CD4-positive, alpha-beta T cell treated with Interferon gamma for 1 hour (primary cell): ENCODE measurements at regions not wholly inside any gene's neighbourhood (a gene's known extent, or its start where the extent isn't known, plus 50 kb on each side); places are given as distances from the start of the nearest gene placed in this dataset.

ENCODE experiments used
- DNase-seq: peaks from one replicate; pipeline ENCODE4 v3.0.0-alpha.2; 2020

DNA sequence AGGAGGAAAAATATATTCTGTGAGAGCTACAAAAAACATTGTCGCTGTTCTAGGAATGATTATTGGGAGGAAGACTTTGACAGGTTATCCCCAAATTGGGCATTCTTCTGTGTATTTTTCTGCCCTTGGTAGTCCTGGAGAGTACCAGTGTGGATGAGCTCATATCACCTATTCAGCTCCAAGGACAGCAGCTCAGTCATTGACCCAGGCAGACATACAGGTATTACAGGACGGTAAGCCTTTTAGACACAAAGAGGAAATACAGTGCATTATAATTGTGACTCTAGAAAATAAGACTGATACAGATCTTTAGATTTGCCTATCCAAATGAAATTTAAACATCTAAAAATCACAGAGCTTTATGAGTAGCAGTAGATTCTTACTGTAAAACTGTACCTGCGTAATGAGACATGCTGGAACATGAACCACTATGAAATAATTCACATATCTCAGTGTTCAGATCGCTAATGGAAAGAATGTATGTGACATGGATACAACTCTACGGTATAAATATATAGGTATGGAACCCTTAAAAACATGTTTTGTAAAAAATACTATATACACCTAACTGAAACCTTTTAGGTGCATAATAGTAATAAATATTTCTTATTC lies 56.0 kb downstream of the PLK2 start:
- DNase-seq, result no peak

DNA sequence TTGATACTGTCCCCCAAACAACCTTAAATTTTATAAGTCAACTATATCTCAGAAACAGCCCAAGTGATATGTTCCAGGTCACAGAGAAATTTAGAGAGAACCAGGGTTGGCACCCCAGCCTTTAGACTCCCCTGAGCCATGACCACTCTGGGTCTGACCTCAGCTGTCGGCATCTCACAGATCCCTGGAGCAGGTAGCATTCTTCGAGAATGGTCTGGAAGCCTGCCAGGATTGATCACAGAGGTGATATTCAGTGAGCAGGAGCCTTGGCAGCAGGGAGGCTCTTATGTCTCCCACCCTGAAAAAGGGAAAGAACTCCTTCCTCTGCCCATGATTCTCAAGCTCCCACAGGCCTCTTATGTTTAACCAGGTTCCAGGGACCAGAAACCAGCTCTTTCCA lies 58.2 kb downstream of the PLK2 start:
- DNase-seq, result no peak

DNA sequence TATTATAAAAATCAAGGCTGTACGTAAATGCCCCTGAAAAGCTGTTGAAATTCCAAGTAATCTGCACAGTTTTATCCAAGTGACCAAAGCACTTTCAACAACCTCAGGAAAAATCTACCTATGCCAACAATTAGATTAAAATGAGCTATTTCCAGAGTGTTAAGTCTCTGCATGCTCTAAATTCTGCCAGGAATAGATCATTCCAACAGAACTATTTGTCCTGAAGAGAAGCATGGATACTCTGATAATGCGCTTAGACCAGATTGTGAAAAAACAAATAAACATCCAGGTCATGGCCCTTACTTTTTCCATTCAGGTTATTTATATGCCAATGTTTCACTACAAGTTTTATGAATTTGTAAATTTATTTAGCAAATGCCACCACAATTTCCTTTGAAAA lies 59.1 kb downstream of the PLK2 start:
- DNase-seq, result no peak

DNA sequence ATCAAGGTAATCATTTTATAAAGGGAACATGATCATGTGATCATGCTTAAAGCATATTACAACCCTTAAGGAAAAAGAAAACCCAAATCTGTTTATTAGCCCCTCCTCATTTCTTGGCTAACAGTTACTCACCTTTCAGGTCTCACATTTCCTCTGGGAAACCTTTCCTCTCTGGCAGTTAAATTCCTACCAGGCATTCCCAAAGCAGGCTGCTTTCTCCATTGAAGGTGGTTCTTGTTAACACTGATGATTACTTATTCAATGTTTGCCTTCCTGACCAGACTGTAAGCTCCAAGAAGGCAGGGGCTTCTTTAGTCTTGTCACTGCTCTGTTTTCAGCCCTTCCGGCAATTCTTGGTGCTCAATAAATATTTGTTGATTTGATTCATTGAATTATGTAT lies 59.9 kb downstream of the PLK2 start:
- no peak for DNase-seq

DNA sequence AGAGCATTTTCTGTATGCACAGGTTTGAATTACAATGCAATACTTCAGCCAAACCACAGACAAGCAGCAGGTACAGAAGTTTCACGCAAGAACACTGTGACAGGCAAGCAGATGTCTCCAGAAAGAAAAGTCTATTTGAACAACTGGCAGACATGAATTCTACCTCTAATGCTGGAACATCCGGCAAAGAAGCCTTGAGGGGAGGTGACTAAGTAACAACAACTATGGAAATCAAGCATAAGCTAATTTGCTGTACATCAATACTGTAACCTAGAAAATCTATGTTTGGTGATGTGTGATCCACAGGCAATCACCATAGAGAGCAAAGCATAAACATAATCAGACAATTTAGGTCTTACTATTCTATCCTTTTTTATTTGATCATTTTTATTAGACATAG lies 65.5 kb downstream of the PLK2 start:
- DNase-seq, result no peak

DNA sequence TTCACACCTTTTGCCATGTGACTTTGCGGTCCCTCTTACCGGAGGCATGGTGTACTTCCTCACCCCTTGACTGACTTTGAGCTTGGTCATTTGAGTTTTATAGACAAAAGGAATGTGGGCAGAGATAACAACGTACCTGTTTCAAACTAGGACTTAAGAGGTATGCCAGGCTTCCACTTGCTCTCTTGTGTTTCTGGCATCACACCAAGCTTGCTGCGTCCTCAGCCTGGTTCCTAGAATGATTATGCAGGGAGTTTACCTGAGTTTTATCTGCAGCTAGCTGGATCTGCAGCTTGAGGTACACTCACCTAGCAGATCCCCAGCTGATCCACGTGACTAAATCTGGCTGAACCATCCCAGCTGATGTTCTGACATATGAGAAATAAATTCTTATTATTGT lies 66.2 kb downstream of the PLK2 start:
- DNase-seq, result no peak

DNA sequence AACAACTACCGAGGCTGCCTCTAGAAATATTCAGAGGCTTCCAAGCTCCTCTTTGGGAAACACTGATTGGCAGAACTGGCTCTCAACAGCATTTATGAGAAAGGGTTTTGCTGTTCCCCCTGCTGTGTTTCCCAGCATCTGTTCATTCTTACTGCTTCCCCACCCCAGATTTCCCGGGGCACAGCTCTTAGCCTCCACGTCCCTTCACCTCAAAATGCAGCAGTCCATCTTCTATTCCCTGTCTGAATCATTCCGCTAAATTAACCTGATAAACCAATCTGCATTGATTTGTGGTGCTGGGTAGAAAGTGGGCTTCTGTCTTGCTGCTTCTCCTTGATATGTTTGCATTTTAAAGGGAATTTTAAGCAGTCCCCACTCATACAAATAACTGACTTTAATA lies 67.4 kb downstream of the PLK2 start:
- DNase-seq, result no peak

DNA sequence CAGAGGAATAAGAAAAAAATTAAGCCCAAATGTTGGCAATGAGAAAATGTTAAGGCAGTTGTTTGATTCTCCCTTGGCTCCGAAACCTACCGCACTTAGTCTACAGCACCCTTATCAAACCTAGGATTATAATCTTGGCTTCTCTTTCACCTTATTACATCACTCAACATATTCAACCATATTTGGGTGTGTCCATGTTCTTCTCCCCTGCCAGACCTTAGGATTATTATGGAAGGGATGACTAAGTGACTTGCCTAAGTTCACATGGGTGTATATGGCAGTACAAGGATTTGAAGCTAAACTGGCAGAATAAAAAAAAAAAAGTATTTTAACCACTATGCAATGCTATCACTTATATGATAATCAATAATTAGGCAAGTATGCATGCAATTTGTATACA lies 76.4 kb downstream of the PLK2 start:
- DNase-seq, result no peak

DNA sequence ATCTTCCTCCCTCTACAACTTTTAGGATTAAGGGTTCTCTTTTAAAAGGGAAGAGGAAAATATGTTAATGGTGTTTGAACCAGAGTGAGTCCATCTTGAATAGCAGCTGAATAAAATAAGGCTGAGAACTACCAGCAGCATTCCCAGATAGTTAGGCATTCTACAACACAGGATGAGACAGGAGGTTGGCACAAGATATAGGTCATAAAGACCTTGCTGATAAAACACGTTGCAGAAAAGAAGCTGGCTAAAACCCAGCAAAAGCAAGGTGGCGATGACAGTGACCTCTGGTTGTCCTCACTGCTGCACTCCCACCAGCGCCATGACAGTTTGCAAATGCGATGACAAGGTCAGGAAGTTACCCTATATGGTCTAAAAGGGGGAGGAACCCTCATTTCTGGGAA lies 77.8 kb downstream of the PLK2 start:
- no peak for DNase-seq

DNA sequence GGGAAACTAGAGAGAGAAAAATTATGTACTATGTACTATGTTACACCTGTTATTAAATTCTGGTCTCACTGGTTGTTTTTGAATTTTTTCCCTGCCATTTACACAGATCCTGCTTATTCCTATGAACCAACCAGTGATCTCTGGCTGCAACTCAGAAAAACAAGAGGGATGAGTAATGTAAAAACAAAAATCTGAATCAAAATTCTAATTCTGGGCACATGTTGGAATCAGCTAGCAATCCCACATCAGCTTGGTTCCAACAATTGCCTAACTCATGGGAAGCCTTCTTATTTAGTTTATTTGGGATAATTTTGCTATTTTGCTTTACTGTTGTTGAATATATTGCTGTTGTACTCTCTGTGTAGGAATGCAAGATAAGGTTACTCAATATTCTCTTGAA lies 78.3 kb downstream of the PLK2 start:
- DNase-seq, result no peak

DNA sequence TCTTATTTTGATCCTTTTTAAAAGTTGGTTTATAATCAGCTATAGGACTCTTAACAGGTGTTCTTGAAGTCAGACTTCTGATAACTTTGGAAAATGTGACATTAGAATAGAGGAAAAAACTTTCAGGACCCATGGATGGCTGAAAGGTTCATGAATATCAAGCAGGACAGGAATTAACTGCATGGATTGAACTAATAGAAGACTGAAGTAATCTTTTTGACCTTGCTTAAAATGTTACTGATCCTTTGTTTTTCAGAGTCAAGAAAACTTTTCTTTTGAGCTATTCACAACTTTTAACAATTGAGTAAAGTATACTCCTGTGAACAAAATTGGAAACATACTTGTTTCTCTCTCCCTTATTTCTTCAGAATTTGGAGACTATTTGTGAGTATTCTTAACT lies 79.2 kb downstream of the PLK2 start:
- DNase-seq, result no peak

DNA sequence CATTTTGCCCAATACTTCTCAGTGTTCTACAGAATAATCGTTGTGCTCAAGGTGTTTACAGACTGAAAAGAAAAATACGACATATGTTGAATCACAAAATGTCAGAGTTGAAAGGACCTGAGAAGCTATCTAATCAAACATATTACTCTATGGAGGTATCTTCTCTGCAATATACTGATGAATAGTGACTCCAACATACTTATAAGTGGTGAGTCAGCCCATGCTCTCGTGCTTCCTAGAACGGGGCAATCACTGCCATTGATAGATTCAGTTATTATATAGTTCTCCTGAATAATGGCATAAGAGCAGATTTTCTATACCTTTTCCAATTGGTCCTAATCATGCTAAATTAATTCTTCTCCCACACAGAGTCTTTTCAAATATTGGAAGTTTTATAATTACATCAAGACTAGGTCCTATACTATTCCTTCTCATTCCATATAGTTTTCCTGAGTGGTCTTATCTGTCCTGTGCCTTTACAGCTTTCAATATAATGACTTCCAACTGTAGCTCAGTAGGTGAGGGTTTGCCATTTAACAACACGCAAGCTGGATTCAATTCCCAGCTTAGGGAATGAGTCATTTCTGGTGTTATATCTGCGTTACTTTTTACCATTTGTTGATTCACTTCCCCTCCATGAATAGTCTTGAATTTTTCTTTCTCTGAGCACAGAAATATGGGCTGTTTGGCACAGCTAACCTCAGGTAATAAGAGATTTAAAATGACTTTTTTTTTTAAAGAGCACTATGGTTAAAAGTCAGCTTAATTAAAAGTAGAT lies 81.1 kb downstream of the PLK2 start:
- DNase-seq, result no peak

DNA sequence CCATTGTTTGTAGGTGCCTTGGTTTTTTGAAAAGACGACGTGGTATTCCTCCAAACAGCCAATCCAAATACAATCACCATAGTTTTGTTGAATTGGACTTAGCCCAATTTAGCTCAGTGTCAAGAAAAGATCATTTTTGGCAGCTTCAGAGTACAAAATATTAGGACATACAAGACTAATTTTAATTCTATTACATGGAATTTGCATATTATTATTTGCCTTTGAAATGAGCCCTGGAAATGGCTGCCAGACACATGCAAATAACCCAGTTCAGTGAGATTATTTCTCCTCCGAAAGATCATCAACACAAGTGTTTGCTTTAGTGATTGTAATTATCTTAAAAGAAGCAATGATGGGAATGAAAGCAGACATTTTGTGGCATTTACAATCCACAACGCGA lies 89.3 kb downstream of the PLK2 start:
- DNase-seq, result no peak

DNA sequence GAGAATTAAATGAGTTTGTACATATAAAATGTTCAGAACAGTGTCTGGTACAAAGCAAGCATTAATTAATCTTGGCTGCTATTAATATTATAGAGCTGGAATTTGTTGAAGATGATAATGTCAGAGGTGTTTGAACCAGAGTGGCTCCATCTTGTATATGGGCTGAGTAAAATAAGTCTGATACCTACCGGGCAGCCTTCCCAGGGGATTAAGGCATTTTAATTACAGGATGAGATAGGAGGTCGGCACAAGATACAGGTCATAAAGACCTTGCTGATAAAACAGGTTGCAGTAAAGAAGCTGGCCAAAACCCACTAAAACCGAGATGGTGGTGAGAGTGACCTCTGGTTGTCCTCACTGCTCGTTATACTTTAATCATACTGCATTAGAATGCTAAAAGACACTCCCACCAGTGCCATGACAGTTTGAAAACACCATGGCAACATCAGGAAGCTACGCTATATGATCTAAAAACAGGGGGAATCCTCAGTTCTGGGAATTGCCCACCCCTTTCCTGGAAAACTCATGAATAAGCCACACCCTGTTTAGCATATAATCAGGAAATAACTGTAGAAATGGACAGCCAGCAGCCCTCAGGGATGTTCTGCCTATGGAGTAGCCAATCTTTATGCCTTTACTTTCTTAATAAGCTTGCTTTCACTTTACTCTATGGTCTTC lies 90.2 kb downstream of the PLK2 start:
- no peak for DNase-seq

DNA sequence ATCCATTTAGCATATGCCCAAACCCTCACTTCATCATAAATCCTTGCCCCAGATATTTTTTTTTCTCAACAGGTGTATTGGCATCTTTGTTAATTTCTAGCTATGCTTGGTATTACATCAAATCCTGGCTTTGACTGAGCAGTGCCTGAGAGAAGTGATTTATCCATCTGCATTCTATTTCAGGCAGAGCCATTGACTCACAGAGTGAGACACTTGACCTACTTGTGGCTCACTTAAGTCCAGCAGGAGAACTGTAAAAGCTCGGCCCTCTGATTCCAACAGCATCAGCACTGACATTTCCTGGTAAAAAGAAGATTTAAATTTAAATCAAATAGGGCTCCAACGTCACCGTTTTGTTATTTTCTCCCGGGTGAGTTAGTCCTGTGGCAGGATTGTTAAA lies 93.4 kb downstream of the PLK2 start:
- no peak for DNase-seq

DNA sequence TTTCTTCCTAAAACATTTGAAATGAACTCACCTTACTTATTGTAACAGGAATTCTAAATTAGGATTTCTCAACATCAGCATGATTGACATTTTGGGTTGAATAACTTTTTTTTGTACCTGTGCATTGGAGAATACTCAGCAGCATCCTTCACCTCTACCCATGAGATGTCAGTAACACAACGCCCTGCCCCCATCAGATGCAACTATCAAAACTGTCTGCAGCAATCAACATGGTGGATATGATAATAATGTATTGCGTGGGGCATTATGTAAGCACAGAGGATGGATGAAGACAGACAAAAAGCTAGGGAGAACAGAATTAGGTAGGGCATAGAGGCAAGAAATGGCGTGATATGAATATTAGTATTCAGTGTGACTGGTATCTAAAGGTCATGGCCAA lies 94.1 kb downstream of the PLK2 start:
- DNase-seq, result no peak

DNA sequence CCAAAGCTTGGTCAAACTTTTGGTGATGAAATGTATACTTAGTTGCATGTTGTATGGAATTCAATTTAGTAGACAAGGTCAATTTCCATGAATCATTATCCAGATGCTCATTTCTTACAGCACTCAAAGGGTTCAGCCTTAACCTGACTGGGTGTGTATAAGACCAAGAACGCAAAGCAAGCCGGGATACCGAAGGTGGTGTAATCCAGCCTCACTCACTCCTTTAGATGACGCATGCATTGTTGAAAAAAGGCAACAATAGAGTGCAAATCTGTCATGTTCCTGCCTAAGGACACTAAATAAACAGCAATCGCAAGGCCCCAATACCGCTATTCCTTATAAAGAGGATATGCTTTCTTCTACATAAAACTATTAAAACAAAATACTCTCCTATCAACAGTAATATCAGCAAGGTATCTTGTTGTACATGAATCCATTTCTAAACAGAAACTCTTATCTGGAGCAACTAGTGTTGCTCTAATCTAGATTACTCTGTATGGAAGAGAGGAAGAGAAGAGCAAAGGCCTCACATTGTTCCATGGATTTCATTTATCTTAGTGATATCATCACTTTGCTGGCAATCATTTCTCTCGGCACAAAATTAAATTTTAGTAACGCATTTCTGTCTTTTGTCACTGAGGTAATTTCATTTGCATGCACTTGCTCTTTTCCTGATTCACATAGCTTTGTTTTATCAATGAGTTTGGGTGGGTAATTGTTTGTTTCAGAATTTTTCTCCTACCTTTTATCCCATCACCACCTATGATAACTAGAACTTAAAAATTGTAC lies 96.2 kb downstream of the PLK2 start:
- DNase-seq, result no peak

DNA sequence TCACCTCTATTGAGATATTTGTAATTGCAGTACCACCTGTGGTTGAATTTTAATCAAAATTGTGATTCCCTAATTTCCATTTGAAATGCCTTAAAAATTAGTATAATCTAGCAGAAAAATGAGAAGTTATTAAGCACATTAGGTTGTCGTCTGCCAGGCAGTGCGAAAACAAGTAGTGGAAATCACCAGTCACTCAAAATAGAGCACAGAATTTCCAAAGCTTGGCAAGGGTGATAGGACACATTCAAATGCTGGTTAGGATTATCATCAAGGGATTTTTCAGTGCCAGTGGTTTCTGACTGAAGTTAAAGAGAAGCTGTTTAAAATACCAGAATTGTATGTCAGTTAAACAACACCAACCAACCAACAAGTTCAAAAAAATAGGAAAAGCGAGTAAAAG lies 97.8 kb downstream of the PLK2 start:
- no peak for DNase-seq

DNA sequence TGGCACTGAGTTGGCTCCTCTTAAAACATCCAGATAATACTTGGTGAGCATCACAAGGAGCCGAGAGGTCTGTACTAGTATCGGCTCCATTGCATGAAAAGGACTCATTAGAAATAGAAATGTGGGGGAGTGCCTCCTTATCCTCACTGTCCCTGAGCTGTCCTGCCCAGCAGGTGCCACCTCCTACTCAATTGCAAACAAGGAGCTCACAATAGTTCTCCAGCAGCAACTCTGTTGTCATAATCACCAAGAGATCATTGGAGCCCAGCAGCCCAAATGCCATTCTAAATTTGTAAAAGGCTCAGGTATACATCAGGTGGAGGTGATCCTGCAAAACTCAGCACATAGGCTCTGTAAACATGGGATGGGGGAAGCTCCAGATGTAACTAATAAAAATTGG lies 99.1 kb downstream of the PLK2 start:
- no peak for DNase-seq

DNA sequence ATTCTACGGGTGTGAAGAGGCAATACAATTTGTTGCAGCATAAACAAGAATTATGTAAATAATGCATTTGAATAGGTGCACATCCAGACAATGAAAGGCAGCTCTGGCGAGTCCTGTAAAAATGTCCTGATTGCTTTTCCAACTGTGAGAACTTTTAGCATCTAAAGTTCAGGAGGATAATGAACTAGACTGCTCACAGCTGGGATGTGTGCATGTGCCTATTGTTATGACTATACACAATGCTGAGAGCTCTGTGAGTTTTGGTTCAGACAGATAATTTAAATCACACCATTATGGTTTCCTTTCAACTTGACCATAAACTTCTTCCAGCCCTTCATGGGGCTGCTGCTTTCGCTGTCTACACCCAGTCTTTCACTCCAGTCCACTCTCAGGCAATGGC lies 99.9 kb downstream of the PLK2 start:
- no peak for DNase-seq

DNA sequence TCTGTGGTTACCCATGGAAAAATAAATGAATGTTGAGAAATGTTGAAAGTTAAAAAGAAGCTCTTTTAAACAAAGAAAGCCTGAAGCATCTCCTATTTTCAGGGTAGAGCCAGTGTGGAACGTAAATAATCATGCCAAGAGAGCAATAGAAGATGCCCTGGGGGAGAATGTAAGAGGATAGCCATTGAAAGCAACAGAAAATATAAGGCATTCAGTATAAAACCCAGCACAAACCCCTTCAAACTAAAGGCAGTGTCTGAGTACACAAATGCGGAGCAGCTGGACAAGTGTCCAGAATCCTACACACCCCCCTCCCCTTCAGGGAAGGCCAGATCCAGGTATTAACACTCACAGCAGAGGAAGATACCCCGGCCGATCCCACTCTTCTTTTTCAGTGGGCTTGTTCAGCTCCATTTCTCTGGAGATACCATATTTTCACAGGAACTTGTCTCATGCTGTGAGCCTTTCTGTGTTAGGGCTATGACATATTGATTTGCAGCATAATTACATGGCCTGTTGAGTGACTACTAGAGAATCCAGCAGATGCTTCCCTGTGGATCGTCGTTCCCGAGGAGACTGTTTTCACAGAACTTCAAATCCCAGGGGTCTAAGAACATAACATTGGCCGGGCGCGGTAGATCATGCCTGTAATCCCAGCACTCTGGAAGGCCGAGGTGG lies 101.2 kb downstream of the PLK2 start:
- DNase-seq, result no peak

DNA sequence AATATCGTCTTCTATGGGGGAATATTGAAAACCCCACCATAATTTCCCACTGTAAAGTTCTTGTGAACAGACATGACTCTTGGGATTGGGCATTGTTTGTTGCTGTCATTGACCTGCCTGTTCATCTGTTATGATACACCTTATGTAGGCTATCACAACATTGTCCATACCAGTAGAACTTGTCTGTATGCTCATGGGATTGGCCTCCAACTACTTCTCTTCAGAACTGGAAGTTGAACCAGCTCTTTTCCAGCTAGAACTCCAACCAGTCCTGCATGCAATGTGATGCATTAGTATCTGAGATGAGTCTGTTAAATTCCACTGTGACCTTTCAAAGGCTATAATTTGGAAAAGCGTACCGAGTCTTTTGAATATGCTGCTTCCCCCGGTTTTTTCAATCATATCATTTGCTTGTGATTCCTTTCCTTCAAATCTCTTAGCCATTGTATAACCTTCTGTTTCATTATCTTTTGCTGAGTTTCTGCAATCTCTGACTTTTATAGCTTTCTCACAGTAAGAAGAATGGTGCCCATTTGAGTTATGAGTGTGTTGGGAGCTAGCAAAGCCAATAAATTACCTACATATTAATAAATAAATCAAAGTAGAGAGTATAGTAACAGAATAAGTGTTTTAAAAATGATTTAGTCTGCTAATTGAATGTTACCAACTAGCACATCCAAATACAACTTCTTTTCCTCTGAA lies 101.9 kb downstream of the PLK2 start:
- no peak for DNase-seq
